Retinal pigment epithelial cell (primary cell): ENCODE measurements at regions not wholly inside any gene's neighbourhood (a gene's known extent, or its start where the extent isn't known, plus 50 kb on each side); places are given as distances from the start of the nearest gene placed in this dataset.

ENCODE experiments used
- DNase-seq: peaks from one replicate; pipeline ENCODE4 v3.0.0-alpha.2; 2010; ENCODE audit warnings: low read depth
- H3K4me3 ChIP-seq: 2 replicates; pipeline ENCODE4 v1.5.1; 2011; ENCODE audit warnings: mild to moderate bottlenecking, low read length, control low read depth, moderate library complexity
- CTCF ChIP-seq: conservative IDR thresholded peaks from 2 replicates; pipeline ENCODE4 v1.5.1; 2011; ENCODE audit warnings: low read depth, low read length, control low read depth, inconsistent platforms

- DNase-seq: no peak
- no peak for TF ChIP-seq CTCF
- H3K4me3 ChIP-seq: no peak overlapping the region
These were observed 340.2 kb downstream of the HACE1 start for GRCh38 chr6:104519566-104519965.

- no peak overlapping the region for H3K4me3 ChIP-seq
- DNase-seq: no peak
- TF ChIP-seq CTCF: no peak
These were observed 350.4 kb downstream of the HACE1 start for GRCh38 chr6:104509355-104509754.

GRCh38 chr6:104506429-104506828, 353.3 kb downstream of the HACE1 start:
- TF ChIP-seq CTCF: no peak
- H3K4me3 ChIP-seq: no peak overlapping the region
- DNase-seq: no peak

- no peak for TF ChIP-seq CTCF
- H3K4me3 ChIP-seq: no peak overlapping the region
- no peak for DNase-seq
These were observed 353.9 kb downstream of the HACE1 start for GRCh38 chr6:104505838-104506237.

GRCh38 chr6:104500265-104500664, 359.5 kb downstream of the HACE1 start:
- TF ChIP-seq CTCF: no peak
- no peak overlapping the region for H3K4me3 ChIP-seq
- no peak for DNase-seq

DNA sequence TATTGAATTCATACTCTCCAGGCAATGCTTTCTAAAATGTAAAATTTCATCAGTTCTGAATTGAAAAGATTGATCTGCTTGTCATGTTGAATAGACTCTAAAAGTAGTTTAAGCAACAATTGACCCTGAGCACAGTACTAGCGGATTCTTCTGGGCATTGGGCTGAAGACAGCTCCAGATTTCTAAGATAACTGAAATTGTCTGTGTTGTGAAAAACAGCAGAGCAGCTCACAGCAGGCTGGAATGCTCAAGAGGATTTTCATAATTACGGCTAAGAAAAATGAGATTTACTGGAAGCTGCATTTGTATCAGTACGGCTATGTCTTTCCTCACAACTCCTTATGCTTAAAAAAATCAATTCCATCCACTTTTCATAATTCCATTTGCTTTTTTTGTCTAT, 373.7 kb downstream of the HACE1 start:
- TF ChIP-seq CTCF: no peak
- no peak overlapping the region for H3K4me3 ChIP-seq
- no peak for DNase-seq

- DNase-seq: no peak
- H3K4me3 ChIP-seq: no peak overlapping the region
- no peak for TF ChIP-seq CTCF
These were observed 375.1 kb downstream of the HACE1 start for GRCh38 chr6:104484626-104485025.
